ENCODE measurements at regions not wholly inside any gene's neighbourhood (a gene's known extent, or its start where the extent isn't known, plus 50 kb on each side); places are given as distances from the start of the nearest gene placed in this dataset.

GRCh38 chr6:147071776-147072175 lies 132.4 kb upstream of the STXBP5 start:
- DNase-seq (ENCODE audit: low read depth, low spot score): no peak

DNA sequence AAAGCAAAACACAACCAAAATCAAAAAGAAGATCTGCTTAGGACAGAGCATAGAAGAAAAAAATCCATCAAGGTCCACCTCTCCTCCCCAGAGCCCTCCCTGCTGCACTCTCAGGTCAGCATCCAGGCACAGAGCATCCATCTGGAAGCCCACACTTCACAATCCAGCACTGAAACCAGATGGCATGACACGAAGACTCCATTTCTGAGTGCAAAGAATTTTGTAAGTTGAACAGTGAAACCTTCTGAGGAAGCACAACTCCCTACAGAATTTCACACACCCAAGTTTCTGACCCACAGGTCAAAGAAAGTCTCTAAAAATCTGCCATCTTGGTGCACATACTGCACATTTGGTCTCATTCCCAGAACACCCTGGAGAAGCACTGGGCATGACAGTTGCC lies 128.8 kb upstream of the STXBP5 start:
- DNase-seq (ENCODE audit: low read depth, low spot score): no peak

DNA sequence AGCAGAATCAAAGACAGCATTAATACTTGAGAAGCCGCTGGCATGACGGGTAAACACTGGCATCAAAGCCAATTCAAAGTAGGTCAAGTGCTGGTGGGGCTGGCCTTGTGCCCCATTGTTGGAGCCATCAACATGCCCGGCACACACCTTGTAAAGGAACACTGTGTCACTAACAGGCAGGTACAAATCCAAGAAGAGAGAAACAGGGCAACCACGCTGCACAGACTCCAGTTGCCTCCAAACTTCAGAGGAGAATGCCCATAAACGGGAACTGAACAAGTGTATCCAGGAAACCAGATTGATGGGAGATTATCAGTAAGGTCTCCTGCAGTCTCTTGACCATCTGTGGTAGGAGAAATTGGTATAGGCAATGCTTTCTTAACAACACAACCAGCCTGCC lies 127.0 kb upstream of the STXBP5 start:
- no peak for DNase-seq (ENCODE audit: low read depth, low spot score)

DNA sequence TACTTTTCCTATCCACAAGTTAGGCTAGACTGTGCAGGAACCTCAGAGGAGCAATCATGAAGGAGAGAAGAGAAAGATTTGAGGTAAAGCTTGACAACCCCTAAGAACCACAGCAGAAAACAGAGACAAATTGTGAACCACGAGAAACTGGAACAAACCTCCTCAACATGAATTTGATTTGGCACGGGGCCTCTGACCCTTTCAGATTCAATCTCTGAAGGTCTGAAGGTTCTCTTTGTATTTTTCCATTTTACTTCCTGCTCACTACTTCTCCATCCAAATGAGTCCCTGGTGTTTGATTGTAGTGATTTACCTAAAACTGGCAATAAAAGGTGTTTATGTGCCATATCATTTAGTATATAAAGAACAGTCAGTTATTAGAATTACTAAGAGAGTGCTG lies 126.1 kb upstream of the STXBP5 start:
- DNase-seq (ENCODE audit: low read depth, low spot score): no peak

DNA sequence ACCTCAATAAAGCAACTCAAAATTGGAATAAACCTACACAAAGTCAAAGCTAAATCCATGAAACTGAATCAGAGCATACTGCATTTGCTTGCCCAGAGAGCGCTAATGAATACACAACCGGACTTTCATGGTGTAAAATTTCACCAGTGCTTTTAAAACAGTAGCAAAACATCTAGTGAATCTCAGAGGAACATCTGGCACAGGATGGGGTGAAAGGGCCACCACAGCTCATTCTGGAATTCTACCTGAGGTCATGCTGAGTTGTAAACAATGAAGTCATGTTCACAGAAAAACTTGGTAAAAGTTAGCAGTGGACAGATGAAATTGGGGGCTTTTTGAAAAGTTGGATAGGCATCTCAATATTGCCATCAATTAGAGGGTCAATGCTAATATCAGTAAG lies 125.6 kb upstream of the STXBP5 start:
- DNase-seq (ENCODE audit: low read depth, low spot score): no peak

DNA sequence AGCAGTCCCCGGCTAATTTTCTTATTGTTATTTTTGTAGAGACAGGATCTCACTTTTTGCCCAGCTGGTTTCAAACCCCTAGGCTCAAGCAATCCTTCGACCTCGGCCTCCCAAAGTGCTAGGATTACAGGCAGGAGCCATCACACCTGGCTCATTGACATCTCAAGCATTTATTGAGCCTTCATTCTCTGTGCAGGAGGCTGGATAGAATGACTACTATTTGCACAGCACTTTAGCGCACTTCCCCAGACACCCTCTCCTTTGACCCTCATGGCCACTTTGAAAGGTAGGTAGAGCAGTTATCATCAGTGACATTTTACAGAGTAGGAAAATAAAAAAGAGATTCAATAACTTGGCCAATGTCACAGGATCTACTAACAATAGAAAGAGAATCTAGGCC lies 124.0 kb upstream of the STXBP5 start:
- DNase-seq (ENCODE audit: low read depth, low spot score): no peak

- DNase-seq (ENCODE audit: low read depth, low spot score): no peak
Measured at GRCh38 chr6:147081076-147081609, 123.1 kb upstream of the STXBP5 start.

GRCh38 chr6:147087641-147088040 lies 116.6 kb upstream of the STXBP5 start:
- no peak for DNase-seq (ENCODE audit: low read depth, low spot score)

- DNase-seq (ENCODE audit: low read depth, low spot score): no peak
Measured at GRCh38 chr6:147088861-147089260, 115.4 kb upstream of the STXBP5 start.

DNA sequence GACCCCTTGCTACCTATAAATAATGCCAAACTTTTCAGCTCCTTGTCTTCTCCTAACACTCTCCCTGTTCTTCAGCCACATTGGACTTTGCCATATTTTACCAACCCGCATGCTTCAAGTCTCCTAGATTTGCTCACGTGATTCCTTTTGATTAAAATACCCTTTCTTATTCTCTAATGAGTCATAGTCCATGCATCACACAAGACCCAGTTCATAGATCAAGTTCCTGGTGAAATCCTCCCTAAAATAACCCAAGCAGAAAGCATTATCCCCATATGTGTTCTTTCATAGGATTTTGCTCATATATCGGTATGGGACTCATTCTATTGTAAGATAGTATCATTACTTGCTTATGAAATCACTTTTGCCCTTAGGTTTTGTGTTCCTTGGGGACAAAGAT lies 108.9 kb upstream of the STXBP5 start:
- no peak for DNase-seq (ENCODE audit: low read depth, low spot score)

DNA sequence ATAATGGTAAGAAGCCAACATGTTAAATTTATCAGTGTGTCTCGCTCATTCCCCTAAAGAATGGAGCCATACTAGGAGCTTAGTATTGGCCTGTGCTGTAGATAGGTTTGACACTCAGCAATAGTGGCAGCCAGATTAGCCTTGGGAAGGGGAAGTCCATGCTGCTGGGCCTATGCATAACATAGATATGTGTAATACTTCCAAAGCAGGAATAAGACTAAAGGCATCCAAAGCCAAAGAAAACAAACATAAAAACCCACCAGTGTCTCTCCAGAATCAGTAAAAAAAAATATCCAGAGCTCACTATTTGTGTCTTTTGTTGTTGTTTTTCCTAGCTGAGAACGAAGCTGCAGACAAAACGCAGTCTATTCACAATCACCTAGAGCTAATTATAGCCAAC lies 104.2 kb upstream of the STXBP5 start:
- DNase-seq (ENCODE audit: low read depth, low spot score): peak; percentile 34

DNA sequence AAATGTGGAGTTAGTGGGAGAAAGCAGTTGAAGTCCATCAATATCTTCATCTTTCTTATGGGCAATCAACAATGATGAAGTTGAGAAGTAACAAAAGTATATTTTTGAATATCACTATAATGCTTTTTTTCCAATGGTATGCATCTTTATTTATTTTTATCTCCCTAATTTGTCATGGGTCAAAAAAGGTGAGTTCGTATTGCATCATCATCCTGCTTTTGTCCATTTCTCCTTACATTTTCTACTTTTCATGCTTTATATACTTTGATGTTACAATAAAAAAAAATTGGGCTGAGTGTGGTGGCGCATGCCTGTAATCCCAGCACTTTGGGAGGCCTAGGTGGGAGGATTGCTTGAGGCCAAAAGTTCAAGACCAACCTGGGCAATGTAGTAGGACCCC lies 101.2 kb upstream of the STXBP5 start:
- DNase-seq (ENCODE audit: low read depth, low spot score): no peak

DNA sequence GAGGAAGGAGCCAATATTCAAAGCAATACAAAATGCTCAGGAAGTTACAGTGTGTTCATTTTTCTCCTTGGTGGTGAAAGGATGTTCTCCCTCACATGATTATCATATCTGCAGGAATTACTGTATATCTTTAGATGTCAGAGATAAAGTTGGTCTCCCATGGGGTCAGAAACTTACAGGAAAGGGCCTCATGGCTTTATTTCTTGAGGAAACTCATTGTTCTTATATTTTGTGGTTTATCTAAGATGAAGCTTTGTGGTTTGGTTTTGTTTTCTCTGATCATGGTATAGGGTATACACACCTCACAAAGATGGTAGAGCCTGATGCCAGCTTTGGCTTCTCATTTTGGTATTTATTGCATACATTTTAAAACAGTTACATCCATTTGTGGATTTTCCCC lies 100.5 kb upstream of the STXBP5 start:
- DNase-seq (ENCODE audit: low read depth, low spot score): no peak

- DNase-seq (ENCODE audit: low read depth, low spot score): no peak
Measured at GRCh38 chr6:147105786-147106185, 98.4 kb upstream of the STXBP5 start.

DNA sequence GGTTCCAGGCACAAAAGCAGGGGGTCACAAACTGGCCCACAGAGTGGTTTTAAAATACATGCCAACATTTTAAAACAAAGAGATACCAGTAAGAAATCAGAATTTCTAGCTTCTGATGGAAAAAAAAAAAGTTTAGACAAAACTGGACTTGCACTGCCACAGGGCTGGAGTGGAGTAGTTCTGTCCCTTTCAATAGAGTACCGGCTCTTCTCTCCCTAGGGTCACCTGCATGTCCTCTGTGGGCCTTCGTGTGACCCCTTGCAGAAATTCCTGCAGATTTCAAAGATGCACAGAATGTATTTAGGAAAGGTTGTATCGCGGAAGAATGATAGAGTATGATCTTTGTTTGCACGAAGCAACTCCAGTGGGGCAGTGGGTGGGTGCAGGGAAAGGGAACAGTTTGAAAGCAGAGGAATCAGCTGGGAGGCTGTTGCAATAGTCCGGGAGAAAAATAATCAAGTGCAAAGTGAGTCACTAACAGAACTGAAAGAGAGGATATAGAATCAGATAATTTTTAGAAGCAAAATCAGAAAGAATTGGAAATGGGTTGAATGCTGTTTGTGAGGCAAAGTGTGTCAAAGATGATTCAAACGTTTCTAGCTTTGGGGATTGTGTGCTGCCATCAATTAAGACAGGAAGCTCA lies 97.3 kb upstream of the STXBP5 start:
- no peak for DNase-seq (ENCODE audit: low read depth, low spot score)

GRCh38 chr6:147108259-147108910 lies 95.8 kb upstream of the STXBP5 start:
- no peak for DNase-seq (ENCODE audit: low read depth, low spot score)

DNA sequence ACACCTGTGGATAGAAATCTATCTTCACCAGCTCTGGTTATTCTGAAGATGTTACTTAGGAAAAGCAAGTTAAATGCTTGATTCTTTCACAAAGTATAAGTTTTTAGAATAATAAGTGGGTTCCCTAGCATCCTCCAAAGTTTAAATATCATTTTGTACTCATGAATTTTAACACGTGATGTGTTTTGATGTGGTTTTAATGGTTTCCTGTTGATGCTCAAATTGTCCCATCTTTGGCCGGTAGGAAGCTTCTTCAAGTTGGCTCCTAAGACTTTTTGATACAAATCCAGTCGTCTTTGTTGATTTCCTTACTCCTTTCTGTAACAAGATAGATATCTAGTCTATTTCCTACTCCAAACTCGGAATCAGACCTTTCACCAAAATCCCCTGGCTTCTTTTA lies 94.5 kb upstream of the STXBP5 start:
- DNase-seq (ENCODE audit: low read depth, low spot score): no peak

DNA sequence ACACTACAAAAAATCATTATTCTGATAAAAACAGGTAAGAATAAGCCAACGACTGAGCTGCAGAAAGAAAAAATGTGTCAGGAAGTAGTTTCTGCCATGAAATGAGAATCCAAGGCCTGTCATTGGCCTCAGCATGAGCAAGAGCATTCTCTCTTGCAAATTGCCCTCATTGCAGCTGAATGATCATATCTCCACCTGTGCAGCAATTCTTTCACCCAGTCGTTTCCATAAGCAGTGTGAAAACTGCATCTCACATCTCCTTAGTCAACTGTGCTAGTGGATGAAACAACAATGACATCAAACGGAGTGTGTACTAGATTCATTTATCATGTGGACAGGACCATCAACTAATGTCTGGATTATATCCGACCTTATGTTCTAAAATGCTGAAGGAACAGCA lies 88.2 kb upstream of the STXBP5 start:
- DNase-seq (ENCODE audit: low read depth, low spot score): no peak

GRCh38 chr6:147117011-147117410 lies 87.2 kb upstream of the STXBP5 start:
- DNase-seq (ENCODE audit: low read depth, low spot score): no peak

DNA sequence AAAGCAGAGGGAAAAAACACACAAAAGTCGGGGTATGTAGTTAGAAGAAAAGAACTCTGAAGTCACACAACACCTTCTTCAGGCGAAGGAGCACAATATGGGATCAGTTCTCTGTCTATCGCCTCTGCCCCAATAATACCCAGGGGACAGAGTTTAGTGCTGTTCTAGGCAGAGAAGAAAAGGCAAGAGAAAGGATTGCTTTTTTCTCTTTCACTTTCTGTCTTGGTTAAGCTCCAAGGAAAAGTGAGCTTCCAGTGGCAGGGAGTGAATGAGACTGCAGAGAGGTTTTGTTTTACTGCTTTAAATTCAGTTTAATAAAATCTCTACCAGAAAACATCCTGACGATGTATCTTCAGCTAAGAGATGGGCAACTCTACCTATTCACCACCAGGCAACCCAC lies 86.6 kb upstream of the STXBP5 start:
- DNase-seq (ENCODE audit: low read depth, low spot score): no peak

DNA sequence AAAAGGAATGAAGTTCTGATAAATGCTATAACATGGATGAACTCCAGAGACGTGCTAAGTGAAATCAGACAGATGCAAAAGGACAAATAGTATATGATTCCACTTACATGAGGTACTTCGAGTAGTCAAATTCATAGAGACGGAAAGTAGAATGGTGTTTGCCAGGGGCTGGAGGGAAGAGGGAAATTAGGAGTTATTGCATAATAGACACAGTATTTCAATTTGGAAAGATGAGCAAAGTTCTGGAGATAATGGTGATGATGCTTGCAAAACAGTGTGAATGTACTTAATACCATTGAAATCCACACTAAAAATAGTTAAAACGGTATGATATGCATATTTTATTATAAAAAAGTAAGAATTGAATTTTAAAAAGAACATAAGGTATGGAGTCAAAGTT lies 84.9 kb upstream of the STXBP5 start:
- no peak for DNase-seq (ENCODE audit: low read depth, low spot score)

- DNase-seq (ENCODE audit: low read depth, low spot score): no peak
Measured at GRCh38 chr6:147122823-147123222, 81.4 kb upstream of the STXBP5 start.

DNA sequence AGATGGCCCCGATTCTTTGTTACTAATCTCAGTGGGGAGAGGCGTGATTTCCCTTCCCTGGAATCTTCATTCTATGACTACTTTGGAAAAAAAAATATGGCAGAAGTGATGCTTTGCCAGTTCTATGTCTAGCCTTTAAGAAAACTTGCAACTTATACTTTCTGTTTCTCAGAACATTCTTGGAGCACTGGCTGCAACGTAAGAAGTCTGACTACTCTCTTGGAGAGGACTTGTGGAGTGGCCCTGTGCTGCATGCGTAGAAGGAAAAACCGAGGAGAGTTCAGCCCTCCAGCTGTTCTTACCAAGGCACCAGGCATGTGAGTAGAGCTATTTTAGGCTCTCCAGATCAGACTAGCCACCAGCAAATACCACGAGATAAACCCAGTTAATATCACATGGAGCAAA lies 77.6 kb upstream of the STXBP5 start:
- DNase-seq (ENCODE audit: low read depth, low spot score): no peak

GRCh38 chr6:147127587-147127986 lies 76.6 kb upstream of the STXBP5 start:
- no peak for DNase-seq (ENCODE audit: low read depth, low spot score)
